Astrocyte (in vitro differentiated cells and primary cell): ENCODE measurements at regions not wholly inside any gene's neighbourhood (a gene's known extent, or its start where the extent isn't known, plus 50 kb on each side); places are given as distances from the start of the nearest gene placed in this dataset.

ENCODE experiments used
- DNase-seq: peaks from one replicate; pipeline ENCODE4 v3.0.0-alpha.2; 2010; ENCODE audit warnings: low read depth
- FAIRE-seq: peaks from 2 replicates; lab custom pipeline; 2011; peaks lifted over from hg19 to GRCh38; lab: Jason Lieb, UNC
- H2AFZ ChIP-seq: 2 replicates; pipeline ENCODE4 v1.6.0; 2012; ENCODE audit warnings: low read depth, low read length, inconsistent platforms
- H3K27ac ChIP-seq: 2 replicates; pipeline ENCODE4 v1.5.1; 2011; ENCODE audit warnings: low read depth, low read length, inconsistent platforms
- H3K27me3 ChIP-seq: 2 replicates; pipeline ENCODE4 v1.6.0; 2011; ENCODE audit warnings: low read length, inconsistent platforms; ENCODE audit not compliant: insufficient read depth
- H3K36me3 ChIP-seq: 2 replicates; pipeline ENCODE4 v1.5.1; 2011; ENCODE audit warnings: low read length, inconsistent platforms; ENCODE audit not compliant: insufficient read depth
- H3K4me1 ChIP-seq: 2 replicates; pipeline ENCODE4 v1.5.1; 2011; ENCODE audit warnings: low read length, inconsistent platforms; ENCODE audit not compliant: insufficient read depth
- H3K4me2 ChIP-seq: 2 replicates; pipeline ENCODE4 v1.6.0; 2012; ENCODE audit warnings: low read length, inconsistent platforms
- H3K4me3 ChIP-seq: 2 replicates; pipeline ENCODE4 v1.5.1; 2011; ENCODE audit warnings: low read depth, mild to moderate bottlenecking, low read length, inconsistent platforms; ENCODE audit not compliant: insufficient read depth
- H3K79me2 ChIP-seq: 2 replicates; pipeline ENCODE4 v1.6.0; 2012; ENCODE audit warnings: mild to moderate bottlenecking, low read length, inconsistent platforms; ENCODE audit not compliant: insufficient read depth
- H3K9ac ChIP-seq: 2 replicates; pipeline ENCODE4 v1.6.0; 2012; ENCODE audit warnings: mild to moderate bottlenecking, low read length, inconsistent platforms
- H3K9me3 ChIP-seq: 2 replicates; pipeline ENCODE4 v1.5.1; 2012; ENCODE audit warnings: low read depth, mild to moderate bottlenecking, low read length, inconsistent platforms; ENCODE audit not compliant: insufficient read depth
- H4K20me1 ChIP-seq: 2 replicates; pipeline ENCODE4 v1.6.0; 2012; ENCODE audit warnings: low read length, inconsistent platforms; ENCODE audit not compliant: insufficient read depth
- H3K27ac Mint-ChIP-seq: one replicate; pipeline ENCODE4 v1.8.0; 2021; ENCODE audit warnings: mild to moderate bottlenecking, mixed read lengths; ENCODE audit not compliant: unreplicated experiment
- H3K27me3 Mint-ChIP-seq: one replicate; pipeline ENCODE4 v1.8.0; 2021; ENCODE audit warnings: low read depth, mixed read lengths; ENCODE audit not compliant: unreplicated experiment
- H3K36me3 Mint-ChIP-seq: one replicate; pipeline ENCODE4 v1.8.0; 2021; ENCODE audit warnings: low read depth, mixed read lengths; ENCODE audit not compliant: unreplicated experiment
- H3K4me1 Mint-ChIP-seq: one replicate; pipeline ENCODE4 v1.8.0; 2021; ENCODE audit warnings: low read depth, mixed read lengths; ENCODE audit not compliant: unreplicated experiment
- H3K4me3 Mint-ChIP-seq: one replicate; pipeline ENCODE4 v1.8.0; 2021; ENCODE audit warnings: mild to moderate bottlenecking, moderate library complexity, mixed read lengths; ENCODE audit not compliant: unreplicated experiment
- H3K9me3 Mint-ChIP-seq: one replicate; pipeline ENCODE4 v1.8.0; 2021; ENCODE audit warnings: mild to moderate bottlenecking, mixed read lengths; ENCODE audit not compliant: unreplicated experiment
- EZH2 ChIP-seq: IDR thresholded peaks from 2 replicates; pipeline ENCODE4 v1.6.1; 2012; ENCODE audit warnings: mild to moderate bottlenecking, low read length, inconsistent platforms; ENCODE audit not compliant: insufficient read depth
- TF ChIP-seq, protein P1 (sequence below): IDR thresholded peaks from 2 replicates; pipeline ENCODE4 v1.5.1; 2011; ENCODE audit warnings: low read depth, mild to moderate bottlenecking, inconsistent platforms, low read length, moderate library complexity; ENCODE audit not compliant: insufficient read depth

DNA sequence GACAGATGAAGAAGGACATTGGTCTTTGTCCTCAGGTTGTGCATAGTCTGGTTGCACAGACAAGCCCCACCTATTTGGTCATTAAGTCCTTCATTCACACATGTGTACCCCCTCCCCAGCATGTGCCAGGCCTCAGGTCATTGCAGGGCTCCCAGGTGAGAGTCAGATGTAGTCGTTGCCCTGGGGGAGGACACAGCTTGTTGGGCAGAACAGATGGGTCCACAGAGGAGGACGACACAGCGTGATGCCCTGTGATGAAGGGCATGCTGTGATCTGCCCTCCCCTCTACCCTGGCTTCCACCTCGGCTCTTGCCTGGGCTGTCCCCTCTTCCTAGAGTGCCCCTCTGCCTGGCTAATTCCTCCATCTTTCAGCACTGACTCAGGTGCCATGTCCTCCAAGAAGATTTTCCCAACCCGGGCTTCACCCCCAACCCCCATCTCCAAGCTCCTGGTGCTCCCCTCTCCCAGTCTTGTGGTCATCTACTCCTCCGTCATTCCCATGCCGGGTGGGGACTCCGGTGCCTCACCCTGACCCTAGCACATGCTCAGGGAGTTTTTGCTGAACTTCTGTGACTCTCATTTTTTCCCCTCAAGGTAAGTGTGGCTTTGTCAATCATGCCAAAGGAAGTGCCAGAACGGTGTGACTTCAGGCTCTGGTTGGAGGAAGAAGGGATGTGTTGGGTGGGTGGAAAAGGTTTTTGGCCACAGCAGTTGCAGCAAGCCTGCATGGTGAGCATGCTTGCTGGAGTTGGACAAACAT, 220.5 kb downstream of the FOXD2 start:
- H3K27me3 ChIP-seq: peaks cover 3% of the 10 kb centered on the region
- H4K20me1 ChIP-seq: no peaks in the 10 kb centered on the region
- Mint-ChIP-seq H3K27me3 (peaks cover 29% of the 10 kb centered on the region), H3K4me3 (no peak overlapping the region), H3K4me1 (peaks cover 2% of the 10 kb centered on the region), H3K27ac (no peak overlapping the region), H3K36me3 (no peaks in the 10 kb centered on the region), H3K9me3 (peaks cover under 1% of the 10 kb centered on the region)
- no peak overlapping the region for H2AFZ ChIP-seq
- no peak overlapping the region for H3K4me2 ChIP-seq
- no peaks in the 10 kb centered on the region for H3K36me3 ChIP-seq
- TF ChIP-seq, protein P1, sequence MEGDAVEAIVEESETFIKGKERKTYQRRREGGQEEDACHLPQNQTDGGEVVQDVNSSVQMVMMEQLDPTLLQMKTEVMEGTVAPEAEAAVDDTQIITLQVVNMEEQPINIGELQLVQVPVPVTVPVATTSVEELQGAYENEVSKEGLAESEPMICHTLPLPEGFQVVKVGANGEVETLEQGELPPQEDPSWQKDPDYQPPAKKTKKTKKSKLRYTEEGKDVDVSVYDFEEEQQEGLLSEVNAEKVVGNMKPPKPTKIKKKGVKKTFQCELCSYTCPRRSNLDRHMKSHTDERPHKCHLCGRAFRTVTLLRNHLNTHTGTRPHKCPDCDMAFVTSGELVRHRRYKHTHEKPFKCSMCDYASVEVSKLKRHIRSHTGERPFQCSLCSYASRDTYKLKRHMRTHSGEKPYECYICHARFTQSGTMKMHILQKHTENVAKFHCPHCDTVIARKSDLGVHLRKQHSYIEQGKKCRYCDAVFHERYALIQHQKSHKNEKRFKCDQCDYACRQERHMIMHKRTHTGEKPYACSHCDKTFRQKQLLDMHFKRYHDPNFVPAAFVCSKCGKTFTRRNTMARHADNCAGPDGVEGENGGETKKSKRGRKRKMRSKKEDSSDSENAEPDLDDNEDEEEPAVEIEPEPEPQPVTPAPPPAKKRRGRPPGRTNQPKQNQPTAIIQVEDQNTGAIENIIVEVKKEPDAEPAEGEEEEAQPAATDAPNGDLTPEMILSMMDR: no peak
- TF ChIP-seq EZH2: no peak
- H3K9me3 ChIP-seq: no peaks in the 10 kb centered on the region
- no peaks in the 10 kb centered on the region for H3K79me2 ChIP-seq
- peaks cover 8% of the 10 kb centered on the region for H3K4me1 ChIP-seq
- H3K27ac ChIP-seq: no peak overlapping the region
- no peak for DNase-seq
- no peak overlapping the region for H3K4me3 ChIP-seq
- no peak overlapping the region for H3K9ac ChIP-seq
- no peak for FAIRE-seq

- H3K4me1 Mint-ChIP-seq: no peaks in the 10 kb centered on the region
- Histone ChIP-seq H3K4me1 (peaks cover 8% of the 10 kb centered on the region), H3K79me2 (no peaks in the 10 kb centered on the region), H3K9ac (no peak overlapping the region), H2AFZ (no peak overlapping the region), H3K4me3 (no peak overlapping the region), H3K27ac (no peak overlapping the region), H3K27me3 (no peaks in the 10 kb centered on the region), H3K36me3 (no peaks in the 10 kb centered on the region), H3K4me2 (no peak overlapping the region), H4K20me1 (no peaks in the 10 kb centered on the region), H3K9me3 (no peaks in the 10 kb centered on the region)
- no peak for DNase-seq
- peaks cover 7% of the 10 kb centered on the region for H3K9me3 Mint-ChIP-seq
- peaks cover 34% of the 10 kb centered on the region for H3K27me3 Mint-ChIP-seq
- no peak for TF ChIP-seq EZH2
- TF ChIP-seq, protein P1: no peak
- H3K27ac Mint-ChIP-seq: no peak overlapping the region
- H3K36me3 Mint-ChIP-seq: no peaks in the 10 kb centered on the region
- FAIRE-seq: no peak
- no peak overlapping the region for H3K4me3 Mint-ChIP-seq
Measured at GRCh38 chr1:47659146-47659545, 221.3 kb downstream of the FOXD2 start.

- H3K4me1 ChIP-seq: peaks cover 8% of the 10 kb centered on the region
- Mint-ChIP-seq H3K4me1 (no peaks in the 10 kb centered on the region), H3K36me3 (no peaks in the 10 kb centered on the region), H3K27me3 (peaks cover 40% of the 10 kb centered on the region), H3K4me3 (no peak overlapping the region), H3K9me3 (peaks cover 10% of the 10 kb centered on the region), H3K27ac (no peak overlapping the region)
- H3K27ac ChIP-seq: no peak overlapping the region
- H3K4me2 ChIP-seq: no peak overlapping the region
- no peaks in the 10 kb centered on the region for H3K27me3 ChIP-seq
- TF ChIP-seq, protein P1: no peak
- TF ChIP-seq EZH2: no peak
- H3K9ac ChIP-seq: no peak overlapping the region
- no peak overlapping the region for H2AFZ ChIP-seq
- no peaks in the 10 kb centered on the region for H3K36me3 ChIP-seq
- FAIRE-seq (no peak), DNase-seq (no peak)
- H3K79me2 ChIP-seq: no peaks in the 10 kb centered on the region
- no peaks in the 10 kb centered on the region for H3K9me3 ChIP-seq
- H3K4me3 ChIP-seq: no peak overlapping the region
- no peaks in the 10 kb centered on the region for H4K20me1 ChIP-seq
Measured at GRCh38 chr1:47660622-47661021, 222.8 kb downstream of the FOXD2 start.
